ENCODE measurements at regions not wholly inside any gene's neighbourhood (a gene's known extent, or its start where the extent isn't known, plus 50 kb on each side); places are given as distances from the start of the nearest gene placed in this dataset.

DNA sequence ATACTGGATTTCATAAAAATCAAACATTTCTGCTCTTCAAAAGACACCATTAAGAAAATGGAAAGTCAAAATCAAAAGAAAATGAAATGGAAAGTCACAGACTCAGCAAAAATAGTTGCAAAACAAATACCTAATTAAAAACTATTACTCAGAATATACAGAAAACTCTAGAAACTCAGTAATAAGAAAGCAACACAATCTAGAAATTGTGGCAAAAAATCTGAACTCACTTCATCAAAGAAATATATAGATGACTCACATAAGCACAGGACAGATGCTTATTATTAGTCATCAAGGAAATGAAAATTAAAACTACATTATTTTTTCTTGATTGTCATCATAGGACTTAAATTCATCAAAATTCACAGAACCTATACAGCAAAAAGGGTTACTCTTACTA lies 430.0 kb downstream of the SHQ1 start:
- no peaks in the 10 kb centered on the region for H3K27me3 ChIP-seq (ENCODE audit: control insufficient read depth, insufficient read depth, low read length)
- H3K36me3 ChIP-seq (ENCODE audit: control insufficient read depth, insufficient read depth, low read length) = no peaks in the 10 kb centered on the region
- peak overlapping the region; percentile 23 for H3K4me3 ChIP-seq (ENCODE audit: low read depth, low read length)
- peaks cover 19% of the 10 kb centered on the region for H3K4me1 ChIP-seq (ENCODE audit: control insufficient read depth, insufficient read depth, low read length, poor library complexity, severe bottlenecking)
- Mint-ChIP-seq H3K4me1 (peaks cover 29 to 79% (median 56%) of the 10 kb centered on the region in 4 donors), H3K4me3 (peak overlapping the region in 1 of 4 donors; percentile 15), H3K36me3 (peaks cover 32% of the 10 kb centered on the region), H3K27ac (no peak overlapping the region), H3K27me3 (no peaks in the 10 kb centered on the region), H3K9me3 (peaks cover 0 to 12% (median 2%) of the 10 kb centered on the region in 7 donors)
- DNase-seq = peak in 1 of 3 donors; percentile 54
- H3K27ac ChIP-seq (ENCODE audit: insufficient read depth, low read length, poor library complexity, severe bottlenecking) = no peak overlapping the region
- peaks cover 4 to 14% of the 10 kb centered on the region in 2 experiments for H3K9me3 ChIP-seq (ENCODE audit: control insufficient read depth in 2 of 2, low read length in 2 of 2)
- ATAC-seq (ENCODE audit: low read depth in 2 of 2) = peak; percentile 74 to 81

DNA sequence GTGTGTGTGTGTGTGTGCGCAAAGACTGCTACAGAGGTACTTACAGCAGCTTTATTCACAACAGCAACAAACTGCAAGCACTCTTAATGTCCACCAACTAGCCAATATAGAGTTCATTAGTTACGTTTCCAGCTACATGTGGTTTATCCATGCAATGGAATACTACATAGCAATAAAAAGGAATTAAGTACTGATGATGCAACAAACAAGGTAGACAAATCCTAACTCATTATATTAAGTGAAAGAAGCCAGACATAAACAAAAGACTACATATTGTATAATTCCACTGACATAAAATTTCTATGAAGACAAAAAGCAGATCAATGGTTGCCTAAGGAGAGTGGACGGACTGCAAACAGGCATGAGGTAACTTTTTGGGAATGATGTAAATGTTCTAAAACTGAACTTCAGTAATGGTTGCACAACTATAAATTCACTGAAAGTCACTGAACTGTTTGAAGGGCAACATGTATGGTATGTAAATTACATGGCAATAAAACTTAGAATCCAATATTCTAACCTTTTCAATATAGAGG lies 433.7 kb downstream of the SHQ1 start:
- ATAC-seq (ENCODE audit: low read depth in 2 of 2) = no peak
- peaks cover 16% of the 10 kb centered on the region for H3K4me1 ChIP-seq (ENCODE audit: control insufficient read depth, insufficient read depth, low read length, poor library complexity, severe bottlenecking)
- H3K4me3 Mint-ChIP-seq = peak overlapping the region in 2 of 4 donors; percentile 1 to 4
- H3K27me3 ChIP-seq (ENCODE audit: control insufficient read depth, insufficient read depth, low read length) = no peaks in the 10 kb centered on the region
- H3K27ac Mint-ChIP-seq = no peak overlapping the region
- DNase-seq = no peak
- H3K27me3 Mint-ChIP-seq = no peaks in the 10 kb centered on the region
- H3K36me3 ChIP-seq (ENCODE audit: control insufficient read depth, insufficient read depth, low read length) = no peaks in the 10 kb centered on the region
- H3K4me1 Mint-ChIP-seq = peaks cover 30 to 96% (median 73%) of the 10 kb centered on the region in 4 donors
- H3K27ac ChIP-seq (ENCODE audit: insufficient read depth, low read length, poor library complexity, severe bottlenecking) = no peak overlapping the region
- peaks cover 10% of the 10 kb centered on the region for H3K36me3 Mint-ChIP-seq
- H3K4me3 ChIP-seq (ENCODE audit: low read depth, low read length) = no peak overlapping the region
- no peaks in the 10 kb centered on the region for H3K9me3 ChIP-seq (ENCODE audit: control insufficient read depth in 2 of 2, low read length in 2 of 2)
- H3K9me3 Mint-ChIP-seq = no peaks in the 10 kb centered on the region

DNA sequence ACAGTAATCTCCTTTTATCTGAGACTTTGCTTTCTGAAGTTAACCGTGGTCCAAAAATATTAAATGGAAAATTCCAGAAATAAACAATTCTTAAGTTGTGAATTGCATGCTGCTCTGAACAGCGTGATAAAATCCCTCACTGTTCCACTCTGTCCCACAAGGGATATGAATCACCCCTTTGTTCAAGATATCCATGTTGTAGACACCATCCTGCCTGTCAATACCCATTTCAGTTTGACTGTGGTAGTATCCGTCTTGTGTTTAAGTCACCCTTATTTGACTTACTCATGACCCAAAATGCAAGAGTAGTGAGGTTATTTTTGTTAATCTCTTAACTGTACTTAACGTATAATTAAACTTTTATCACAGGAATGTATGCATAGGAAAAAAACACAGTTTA lies 435.0 kb downstream of the SHQ1 start:
- peak overlapping the region in 2 of 4 donors; percentile 7 to 32 for H3K4me3 Mint-ChIP-seq
- no peak for DNase-seq
- H3K4me1 Mint-ChIP-seq = peaks cover 27 to 96% (median 74%) of the 10 kb centered on the region in 4 donors
- H3K9me3 Mint-ChIP-seq = no peaks in the 10 kb centered on the region
- no peaks in the 10 kb centered on the region for H3K27me3 Mint-ChIP-seq
- no peaks in the 10 kb centered on the region for H3K9me3 ChIP-seq (ENCODE audit: control insufficient read depth in 2 of 2, low read length in 2 of 2)
- H3K36me3 ChIP-seq (ENCODE audit: control insufficient read depth, insufficient read depth, low read length) = no peaks in the 10 kb centered on the region
- H3K27me3 ChIP-seq (ENCODE audit: control insufficient read depth, insufficient read depth, low read length) = no peaks in the 10 kb centered on the region
- peaks cover 6% of the 10 kb centered on the region for H3K4me1 ChIP-seq (ENCODE audit: control insufficient read depth, insufficient read depth, low read length, poor library complexity, severe bottlenecking)
- no peak overlapping the region for H3K27ac ChIP-seq (ENCODE audit: insufficient read depth, low read length, poor library complexity, severe bottlenecking)
- no peak for ATAC-seq (ENCODE audit: low read depth in 2 of 2)
- no peak overlapping the region for H3K4me3 ChIP-seq (ENCODE audit: low read depth, low read length)
- no peak overlapping the region for H3K27ac Mint-ChIP-seq
- H3K36me3 Mint-ChIP-seq = peaks cover 6% of the 10 kb centered on the region

DNA sequence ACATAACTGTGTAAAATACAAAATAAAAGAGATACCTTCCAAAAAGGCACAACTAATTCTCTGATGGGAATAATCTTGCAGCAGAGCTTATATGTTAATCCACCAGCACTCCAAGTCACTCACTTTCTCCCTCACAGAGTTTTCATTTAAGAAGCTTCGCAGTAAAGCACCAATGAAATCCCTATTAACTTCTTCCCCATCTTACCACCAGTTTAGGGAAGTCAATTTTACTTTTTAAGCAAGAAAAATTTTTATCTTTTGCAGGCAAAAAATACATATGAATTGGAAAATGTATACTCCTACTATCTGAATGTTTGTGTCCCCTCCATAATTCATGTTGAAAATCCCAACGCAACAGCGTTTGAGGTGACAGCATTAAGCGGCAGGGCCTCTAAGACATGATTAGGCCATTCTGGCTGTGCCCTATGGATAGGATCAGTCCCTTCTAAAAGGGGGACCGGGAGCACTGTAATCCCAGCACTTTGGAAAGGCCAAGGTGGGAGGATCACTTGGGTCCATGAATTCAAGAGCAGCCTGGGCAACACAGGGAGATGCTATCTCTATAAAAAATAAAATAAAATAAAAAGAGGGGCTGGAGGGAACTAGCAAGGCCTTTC lies 435.8 kb downstream of the SHQ1 start:
- Mint-ChIP-seq H3K9me3 (no peaks in the 10 kb centered on the region), H3K36me3 (peaks cover 6% of the 10 kb centered on the region), H3K4me3 (peak overlapping the region in 2 of 4 donors; percentile 16 to 38), H3K4me1 (peaks cover 32 to 95% (median 75%) of the 10 kb centered on the region in 4 donors), H3K27ac (peak overlapping the region in 1 of 3 donors; percentile 10), H3K27me3 (no peaks in the 10 kb centered on the region)
- Histone ChIP-seq H3K9me3 (ENCODE audit: control insufficient read depth in 2 of 2, low read length in 2 of 2) (no peaks in the 10 kb centered on the region), H3K27ac (ENCODE audit: insufficient read depth, low read length, poor library complexity, severe bottlenecking) (no peak overlapping the region), H3K4me3 (ENCODE audit: low read depth, low read length) (no peak overlapping the region), H3K4me1 (ENCODE audit: control insufficient read depth, insufficient read depth, low read length, poor library complexity, severe bottlenecking) (no peaks in the 10 kb centered on the region), H3K27me3 (ENCODE audit: control insufficient read depth, insufficient read depth, low read length) (no peaks in the 10 kb centered on the region), H3K36me3 (ENCODE audit: control insufficient read depth, insufficient read depth, low read length) (no peaks in the 10 kb centered on the region)
- ATAC-seq (ENCODE audit: low read depth in 2 of 2) = no peak
- DNase-seq = no peak

DNA sequence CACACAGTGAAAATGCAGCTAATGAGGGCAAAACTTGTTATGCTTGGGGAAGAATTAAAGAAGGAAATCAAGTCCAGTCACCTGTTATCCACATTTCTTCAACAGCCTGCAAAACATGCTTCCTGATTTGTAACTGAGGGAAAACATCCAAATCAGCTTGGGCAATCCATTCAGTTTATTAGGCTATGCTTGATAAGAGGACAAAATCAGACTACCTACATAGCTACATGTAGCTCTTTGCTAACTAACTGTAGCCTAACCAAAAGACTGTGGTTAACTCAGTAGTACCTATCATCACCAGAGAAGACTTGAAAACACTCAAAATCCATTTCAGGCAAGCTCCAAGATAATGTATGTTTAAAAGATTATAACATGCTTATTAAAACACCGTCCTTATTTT lies 436.4 kb downstream of the SHQ1 start:
- Mint-ChIP-seq H3K4me1 (peaks cover 37 to 95% (median 80%) of the 10 kb centered on the region in 4 donors), H3K27ac (peak overlapping the region in 1 of 3 donors; percentile 10), H3K4me3 (peak overlapping the region in 1 of 4 donors; percentile 20), H3K36me3 (peaks cover 4% of the 10 kb centered on the region), H3K9me3 (no peaks in the 10 kb centered on the region), H3K27me3 (no peaks in the 10 kb centered on the region)
- Histone ChIP-seq H3K4me3 (ENCODE audit: low read depth, low read length) (no peak overlapping the region), H3K27ac (ENCODE audit: insufficient read depth, low read length, poor library complexity, severe bottlenecking) (no peak overlapping the region), H3K27me3 (ENCODE audit: control insufficient read depth, insufficient read depth, low read length) (no peaks in the 10 kb centered on the region), H3K36me3 (ENCODE audit: control insufficient read depth, insufficient read depth, low read length) (no peaks in the 10 kb centered on the region), H3K4me1 (ENCODE audit: control insufficient read depth, insufficient read depth, low read length, poor library complexity, severe bottlenecking) (peaks cover 2% of the 10 kb centered on the region), H3K9me3 (ENCODE audit: control insufficient read depth in 2 of 2, low read length in 2 of 2) (no peaks in the 10 kb centered on the region)
- ATAC-seq (ENCODE audit: low read depth in 2 of 2) (no peak), DNase-seq (no peak)

DNA sequence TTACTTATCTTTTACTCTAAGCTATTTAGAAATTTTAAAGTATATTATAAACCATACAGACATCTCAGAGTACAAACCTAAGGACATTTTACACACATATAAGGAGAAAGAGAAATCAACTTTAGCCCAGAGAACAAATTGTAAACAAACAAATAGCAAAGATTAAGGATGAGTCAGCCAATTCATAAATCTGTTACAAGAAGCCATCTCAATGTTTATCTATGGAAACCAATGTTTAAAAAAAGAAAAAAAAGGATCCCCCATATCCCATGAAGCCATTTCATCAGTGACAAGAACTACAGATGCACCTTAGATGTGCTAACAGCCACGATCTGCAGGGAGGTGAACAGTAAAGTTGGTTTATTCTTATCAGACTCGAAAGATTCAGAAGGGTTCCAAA lies 437.1 kb downstream of the SHQ1 start:
- peaks cover 5% of the 10 kb centered on the region for H3K4me1 ChIP-seq (ENCODE audit: control insufficient read depth, insufficient read depth, low read length, poor library complexity, severe bottlenecking)
- no peaks in the 10 kb centered on the region for H3K36me3 ChIP-seq (ENCODE audit: control insufficient read depth, insufficient read depth, low read length)
- Mint-ChIP-seq H3K4me1 (peaks cover 41 to 95% (median 81%) of the 10 kb centered on the region in 4 donors), H3K36me3 (no peaks in the 10 kb centered on the region), H3K9me3 (no peaks in the 10 kb centered on the region), H3K4me3 (peak overlapping the region in 2 of 4 donors; percentile 15 to 23), H3K27me3 (no peaks in the 10 kb centered on the region), H3K27ac (peak overlapping the region in 2 of 3 donors; percentile 10 to 15)
- DNase-seq (no peak), ATAC-seq (ENCODE audit: low read depth in 2 of 2) (no peak)
- no peak overlapping the region for H3K4me3 ChIP-seq (ENCODE audit: low read depth, low read length)
- H3K27ac ChIP-seq (ENCODE audit: insufficient read depth, low read length, poor library complexity, severe bottlenecking) = no peak overlapping the region
- H3K9me3 ChIP-seq (ENCODE audit: control insufficient read depth in 2 of 2, low read length in 2 of 2) = no peaks in the 10 kb centered on the region
- H3K27me3 ChIP-seq (ENCODE audit: control insufficient read depth, insufficient read depth, low read length) = no peaks in the 10 kb centered on the region

DNA sequence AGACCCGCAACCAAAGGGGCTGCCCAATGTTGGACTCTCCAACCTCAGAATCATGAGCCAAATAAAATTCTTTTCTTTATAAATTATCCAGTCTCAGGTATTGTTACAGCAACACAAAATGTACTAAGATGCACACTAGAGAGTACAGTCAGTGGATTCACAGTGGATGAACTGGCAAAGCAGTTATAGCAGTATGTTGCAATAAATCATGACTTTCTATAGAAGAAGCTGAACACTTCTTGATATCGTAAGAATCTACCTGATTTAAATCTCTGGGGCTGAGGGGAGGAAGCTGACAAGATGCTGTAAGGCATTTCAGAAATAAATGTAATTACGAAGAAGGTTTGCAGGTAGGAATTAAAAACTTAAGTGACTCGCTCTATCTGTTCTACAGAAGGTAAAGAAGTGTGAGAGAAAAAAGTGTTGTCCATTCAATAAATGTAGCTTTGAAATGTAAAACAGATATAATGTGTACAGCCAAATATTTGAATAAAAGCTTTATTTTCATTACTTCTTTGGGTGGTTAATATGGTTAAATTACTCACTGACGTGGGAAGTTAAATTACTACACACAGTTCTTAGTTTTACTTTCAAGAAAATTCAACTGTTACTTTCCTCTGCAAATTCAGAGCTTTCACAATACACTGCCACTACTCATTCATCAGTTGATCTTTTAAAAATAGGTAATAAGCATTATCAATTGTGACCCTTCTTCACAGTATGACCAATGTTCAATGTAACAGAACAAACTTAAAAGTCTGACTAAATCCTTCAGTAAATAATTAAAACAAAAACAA lies 439.1 kb downstream of the SHQ1 start:
- peak overlapping the region in 1 of 4 donors; percentile 3 for H3K4me3 Mint-ChIP-seq
- Histone ChIP-seq H3K4me1 (ENCODE audit: control insufficient read depth, insufficient read depth, low read length, poor library complexity, severe bottlenecking) (peaks cover 9% of the 10 kb centered on the region), H3K36me3 (ENCODE audit: control insufficient read depth, insufficient read depth, low read length) (no peaks in the 10 kb centered on the region), H3K27me3 (ENCODE audit: control insufficient read depth, insufficient read depth, low read length) (no peaks in the 10 kb centered on the region), H3K9me3 (ENCODE audit: control insufficient read depth in 2 of 2, low read length in 2 of 2) (no peaks in the 10 kb centered on the region), H3K27ac (ENCODE audit: insufficient read depth, low read length, poor library complexity, severe bottlenecking) (no peak overlapping the region), H3K4me3 (ENCODE audit: low read depth, low read length) (no peak overlapping the region)
- no peak for ATAC-seq (ENCODE audit: low read depth in 2 of 2)
- no peaks in the 10 kb centered on the region for H3K36me3 Mint-ChIP-seq
- H3K9me3 Mint-ChIP-seq = no peaks in the 10 kb centered on the region
- H3K4me1 Mint-ChIP-seq = peaks cover 45 to 94% (median 81%) of the 10 kb centered on the region in 4 donors
- H3K27me3 Mint-ChIP-seq = no peaks in the 10 kb centered on the region
- DNase-seq = peak in 1 of 3 donors; percentile 15
- H3K27ac Mint-ChIP-seq = no peak overlapping the region
